ENCODE measurements at regions not wholly inside any gene's neighbourhood (a gene's known extent, or its start where the extent isn't known, plus 50 kb on each side); places are given as distances from the start of the nearest gene placed in this dataset.

- Histone ChIP-seq H3K9me3 (ENCODE audit: control insufficient read depth in 2 of 2, insufficient read depth in 1 of 2, low read depth in 1 of 2, low read length in 1 of 2) (no peaks in the 10 kb centered on the region), H3K4me1 (ENCODE audit: control insufficient read depth in 3 of 3, insufficient read depth in 2 of 3, low read depth in 1 of 3, low read length in 2 of 3) (no peaks in the 10 kb centered on the region), H3K27me3 (ENCODE audit: control insufficient read depth in 3 of 3, insufficient read depth in 3 of 3, low read length in 3 of 3) (no peaks in the 10 kb centered on the region), H3K4me3 (ENCODE audit: low read depth in 1 of 3, low read length in 3 of 3) (no peak overlapping the region), H3K27ac (ENCODE audit: low read depth in 1 of 3, low read length in 2 of 3) (no peak overlapping the region), H3K36me3 (ENCODE audit: control insufficient read depth in 3 of 3, insufficient read depth in 2 of 3, low read depth in 1 of 3, low read length in 3 of 3) (no peaks in the 10 kb centered on the region)
- DNase-seq (no peak), FAIRE-seq (no peak)
Observed at GRCh38 chr13:82751206-82751605, 1131.1 kb downstream of the SLITRK1 start.

GRCh38 chr13:82749551-82749950 is 1132.7 kb downstream of the SLITRK1 start:
- WGBS, 3 donors = 72 to 86% (median 74%) methylated on average over 3 of the region's 3 CpGs
- DNase-seq (no peak), FAIRE-seq (no peak)
- no peak overlapping the region for H3K4me3 ChIP-seq (ENCODE audit: low read depth in 1 of 3, low read length in 3 of 3)
- H3K36me3 ChIP-seq (ENCODE audit: control insufficient read depth in 3 of 3, insufficient read depth in 2 of 3, low read depth in 1 of 3, low read length in 3 of 3) = no peaks in the 10 kb centered on the region
- H3K4me1 ChIP-seq (ENCODE audit: control insufficient read depth in 3 of 3, insufficient read depth in 2 of 3, low read depth in 1 of 3, low read length in 2 of 3) = no peaks in the 10 kb centered on the region
- H3K9me3 ChIP-seq (ENCODE audit: control insufficient read depth in 2 of 2, insufficient read depth in 1 of 2, low read depth in 1 of 2, low read length in 1 of 2) = no peaks in the 10 kb centered on the region
- H3K27ac ChIP-seq (ENCODE audit: low read depth in 1 of 3, low read length in 2 of 3) = no peak overlapping the region
- no peaks in the 10 kb centered on the region for H3K27me3 ChIP-seq (ENCODE audit: control insufficient read depth in 3 of 3, insufficient read depth in 3 of 3, low read length in 3 of 3)

GRCh38 chr13:82747958-82748357 is 1134.3 kb downstream of the SLITRK1 start:
- Histone ChIP-seq H3K27me3 (ENCODE audit: control insufficient read depth in 3 of 3, insufficient read depth in 3 of 3, low read length in 3 of 3) (no peaks in the 10 kb centered on the region), H3K4me3 (ENCODE audit: low read depth in 1 of 3, low read length in 3 of 3) (no peak overlapping the region), H3K4me1 (ENCODE audit: control insufficient read depth in 3 of 3, insufficient read depth in 2 of 3, low read depth in 1 of 3, low read length in 2 of 3) (no peaks in the 10 kb centered on the region), H3K36me3 (ENCODE audit: control insufficient read depth in 3 of 3, insufficient read depth in 2 of 3, low read depth in 1 of 3, low read length in 3 of 3) (no peaks in the 10 kb centered on the region), H3K27ac (ENCODE audit: low read depth in 1 of 3, low read length in 2 of 3) (no peak overlapping the region), H3K9me3 (ENCODE audit: control insufficient read depth in 2 of 2, insufficient read depth in 1 of 2, low read depth in 1 of 2, low read length in 1 of 2) (no peaks in the 10 kb centered on the region)
- DNase-seq (no peak), FAIRE-seq (no peak)
- WGBS, 3 donors = 61 to 76% (median 65%) methylated on average over 1 of the region's 1 CpG

GRCh38 chr13:82747291-82747690 is 1135.0 kb downstream of the SLITRK1 start:
- no peak for DNase-seq
- no peak overlapping the region for H3K4me3 ChIP-seq (ENCODE audit: low read depth in 1 of 3, low read length in 3 of 3)
- H3K9me3 ChIP-seq (ENCODE audit: control insufficient read depth in 2 of 2, insufficient read depth in 1 of 2, low read depth in 1 of 2, low read length in 1 of 2) = no peaks in the 10 kb centered on the region
- no peaks in the 10 kb centered on the region for H3K36me3 ChIP-seq (ENCODE audit: control insufficient read depth in 3 of 3, insufficient read depth in 2 of 3, low read depth in 1 of 3, low read length in 3 of 3)
- H3K4me1 ChIP-seq (ENCODE audit: control insufficient read depth in 3 of 3, insufficient read depth in 2 of 3, low read depth in 1 of 3, low read length in 2 of 3) = no peaks in the 10 kb centered on the region
- H3K27me3 ChIP-seq (ENCODE audit: control insufficient read depth in 3 of 3, insufficient read depth in 3 of 3, low read length in 3 of 3) = no peaks in the 10 kb centered on the region
- H3K27ac ChIP-seq (ENCODE audit: low read depth in 1 of 3, low read length in 2 of 3) = no peak overlapping the region
- WGBS, 3 donors = 7 to 22% (median 19%) methylated on average over 1 of the region's 1 CpG
- no peak for FAIRE-seq

GRCh38 chr13:82740442-82740841 is 1141.8 kb downstream of the SLITRK1 start:
- WGBS, 3 donors = 78 to 89% (median 88%) methylated on average over 4 of the region's 4 CpGs
- Histone ChIP-seq H3K27ac (ENCODE audit: low read depth in 1 of 3, low read length in 2 of 3) (no peak overlapping the region), H3K4me1 (ENCODE audit: control insufficient read depth in 3 of 3, insufficient read depth in 2 of 3, low read depth in 1 of 3, low read length in 2 of 3) (no peaks in the 10 kb centered on the region), H3K27me3 (ENCODE audit: control insufficient read depth in 3 of 3, insufficient read depth in 3 of 3, low read length in 3 of 3) (no peaks in the 10 kb centered on the region), H3K36me3 (ENCODE audit: control insufficient read depth in 3 of 3, insufficient read depth in 2 of 3, low read depth in 1 of 3, low read length in 3 of 3) (no peaks in the 10 kb centered on the region), H3K9me3 (ENCODE audit: control insufficient read depth in 2 of 2, insufficient read depth in 1 of 2, low read depth in 1 of 2, low read length in 1 of 2) (peaks cover 0 to 12% of the 10 kb centered on the region in 2 donors), H3K4me3 (ENCODE audit: low read depth in 1 of 3, low read length in 3 of 3) (no peak overlapping the region)
- no peak for FAIRE-seq
- DNase-seq = no peak

GRCh38 chr13:82739881-82740280 is 1142.4 kb downstream of the SLITRK1 start:
- Histone ChIP-seq H3K4me1 (ENCODE audit: control insufficient read depth in 3 of 3, insufficient read depth in 2 of 3, low read depth in 1 of 3, low read length in 2 of 3) (no peaks in the 10 kb centered on the region), H3K36me3 (ENCODE audit: control insufficient read depth in 3 of 3, insufficient read depth in 2 of 3, low read depth in 1 of 3, low read length in 3 of 3) (no peaks in the 10 kb centered on the region), H3K27ac (ENCODE audit: low read depth in 1 of 3, low read length in 2 of 3) (no peak overlapping the region), H3K4me3 (ENCODE audit: low read depth in 1 of 3, low read length in 3 of 3) (no peak overlapping the region), H3K27me3 (ENCODE audit: control insufficient read depth in 3 of 3, insufficient read depth in 3 of 3, low read length in 3 of 3) (no peaks in the 10 kb centered on the region), H3K9me3 (ENCODE audit: control insufficient read depth in 2 of 2, insufficient read depth in 1 of 2, low read depth in 1 of 2, low read length in 1 of 2) (peaks cover 0 to 12% of the 10 kb centered on the region in 2 donors)
- FAIRE-seq = no peak
- no peak for DNase-seq
- WGBS, 3 donors = 46 to 88% (median 79%) methylated on average over 1 of the region's 1 CpG

- Histone ChIP-seq H3K4me1 (ENCODE audit: control insufficient read depth in 3 of 3, insufficient read depth in 2 of 3, low read depth in 1 of 3, low read length in 2 of 3) (no peaks in the 10 kb centered on the region), H3K9me3 (ENCODE audit: control insufficient read depth in 2 of 2, insufficient read depth in 1 of 2, low read depth in 1 of 2, low read length in 1 of 2) (peaks cover 0 to under 1% of the 10 kb centered on the region in 2 donors), H3K36me3 (ENCODE audit: control insufficient read depth in 3 of 3, insufficient read depth in 2 of 3, low read depth in 1 of 3, low read length in 3 of 3) (no peaks in the 10 kb centered on the region), H3K27me3 (ENCODE audit: control insufficient read depth in 3 of 3, insufficient read depth in 3 of 3, low read length in 3 of 3) (no peaks in the 10 kb centered on the region), H3K4me3 (ENCODE audit: low read depth in 1 of 3, low read length in 3 of 3) (no peak overlapping the region), H3K27ac (ENCODE audit: low read depth in 1 of 3, low read length in 2 of 3) (no peak overlapping the region)
- DNase-seq = no peak
- WGBS, 3 donors = 84 to 90% (median 86%) methylated on average over 1 of the region's 1 CpG
- FAIRE-seq = no peak
Observed at GRCh38 chr13:82729401-82729800, 1152.9 kb downstream of the SLITRK1 start.

GRCh38 chr13:82720986-82721385 is 1161.3 kb downstream of the SLITRK1 start:
- Histone ChIP-seq H3K36me3 (ENCODE audit: control insufficient read depth in 3 of 3, insufficient read depth in 2 of 3, low read depth in 1 of 3, low read length in 3 of 3) (no peaks in the 10 kb centered on the region), H3K4me3 (ENCODE audit: low read depth in 1 of 3, low read length in 3 of 3) (no peak overlapping the region), H3K9me3 (ENCODE audit: control insufficient read depth in 2 of 2, insufficient read depth in 1 of 2, low read depth in 1 of 2, low read length in 1 of 2) (no peaks in the 10 kb centered on the region), H3K27me3 (ENCODE audit: control insufficient read depth in 3 of 3, insufficient read depth in 3 of 3, low read length in 3 of 3) (no peaks in the 10 kb centered on the region), H3K27ac (ENCODE audit: low read depth in 1 of 3, low read length in 2 of 3) (no peak overlapping the region), H3K4me1 (ENCODE audit: control insufficient read depth in 3 of 3, insufficient read depth in 2 of 3, low read depth in 1 of 3, low read length in 2 of 3) (no peaks in the 10 kb centered on the region)
- 44 to 57% (median 53%) methylated on average over 2 of the region's 2 CpGs for WGBS, 3 donors
- no peak for DNase-seq
- no peak for FAIRE-seq

GRCh38 chr13:82719987-82720386 is 1162.3 kb downstream of the SLITRK1 start:
- 42 to 75% (median 61%) methylated on average over 1 of the region's 1 CpG for WGBS, 3 donors
- FAIRE-seq (no peak), DNase-seq (no peak)

More at GRCh38 chr13:82719987-82720386, 1162.3 kb downstream of the SLITRK1 start:
- Histone ChIP-seq H3K36me3 (ENCODE audit: control insufficient read depth in 3 of 3, insufficient read depth in 2 of 3, low read depth in 1 of 3, low read length in 3 of 3) (no peaks in the 10 kb centered on the region), H3K4me1 (ENCODE audit: control insufficient read depth in 3 of 3, insufficient read depth in 2 of 3, low read depth in 1 of 3, low read length in 2 of 3) (no peaks in the 10 kb centered on the region), H3K27me3 (ENCODE audit: control insufficient read depth in 3 of 3, insufficient read depth in 3 of 3, low read length in 3 of 3) (no peaks in the 10 kb centered on the region), H3K9me3 (ENCODE audit: control insufficient read depth in 2 of 2, insufficient read depth in 1 of 2, low read depth in 1 of 2, low read length in 1 of 2) (no peaks in the 10 kb centered on the region), H3K4me3 (ENCODE audit: low read depth in 1 of 3, low read length in 3 of 3) (no peak overlapping the region), H3K27ac (ENCODE audit: low read depth in 1 of 3, low read length in 2 of 3) (no peak overlapping the region)

All from small intestine (tissue), 7 donors.